SU-DHL-6 (cell line): ENCODE measurements at regions not wholly inside any gene's neighbourhood (a gene's known extent, or its start where the extent isn't known, plus 50 kb on each side); places are given as distances from the start of the nearest gene placed in this dataset.

Experiments used
- CTCF ChIP-seq: fragments of 200-600 bp; sonication (generic); IDR thresholded peaks from one replicate; pipeline ENCODE4 v1.5.1; 2017; ENCODE audit warnings: antibody characterized with exemption, mild to moderate bottlenecking, low read length, moderate library complexity; ENCODE audit not compliant: insufficient read depth, poor library complexity, severe bottlenecking
- EZH2phosphoT487 ChIP-seq: fragments of 200-600 bp; sonication (generic), shearing (Covaris generic); conservative IDR thresholded peaks from 2 replicates; pipeline ENCODE4 v1.6.1; 2018; ENCODE audit warnings: mild to moderate bottlenecking, antibody characterized with exemption, low read length, moderate library complexity, mixed read lengths

GRCh38 chr14:104517867-104518266, 61.7 kb upstream of the C14orf180 start:
- TF ChIP-seq CTCF (no peak), EZH2phosphoT487 (no peak)
